Epidermal melanocyte (primary cell): ENCODE measurements at regions not wholly inside any gene's neighbourhood (a gene's known extent, or its start where the extent isn't known, plus 50 kb on each side); places are given as distances from the start of the nearest gene placed in this dataset.

ENCODE experiments used
- DNase-seq: peaks from one replicate; pipeline ENCODE4 v3.0.0; 2011; ENCODE audit warnings: low spot score; ENCODE audit not compliant: insufficient read length

- DNase-seq: no peak
Observed at GRCh38 chr4:151990201-151990600, 229.4 kb upstream of the GATB start.

- no peak for DNase-seq
Observed at GRCh38 chr4:151988591-151988990, 227.8 kb upstream of the GATB start.

GRCh38 chr4:151987606-151988005 is 226.8 kb upstream of the GATB start:
- DNase-seq: no peak

- DNase-seq: no peak
Observed at GRCh38 chr4:151983854-151984253, 223.0 kb upstream of the GATB start.

GRCh38 chr4:151979819-151980218 is 219.0 kb upstream of the GATB start:
- DNase-seq: no peak

GRCh38 chr4:151968643-151969042 is 207.8 kb upstream of the GATB start:
- no peak for DNase-seq

- DNase-seq: no peak
Observed at GRCh38 chr4:151967074-151967473, 206.3 kb upstream of the GATB start.

- no peak for DNase-seq
Observed at GRCh38 chr4:151962138-151962823, 201.5 kb upstream of the GATB start.

- DNase-seq: no peak
Observed at GRCh38 chr4:151961456-151961855, 200.6 kb upstream of the GATB start.

GRCh38 chr4:151960449-151961230 is 199.8 kb upstream of the GATB start:
- DNase-seq: no peak

GRCh38 chr4:151957153-151957552 is 196.3 kb upstream of the GATB start:
- DNase-seq: no peak

GRCh38 chr4:151955721-151956380 is 195.0 kb upstream of the GATB start:
- no peak for DNase-seq

- DNase-seq: no peak
Observed at GRCh38 chr4:151953795-151954372, 193.1 kb upstream of the GATB start.

GRCh38 chr4:151953312-151953711 is 192.5 kb upstream of the GATB start:
- DNase-seq: no peak

GRCh38 chr4:151952711-151953254 is 192.0 kb upstream of the GATB start:
- DNase-seq: no peak

- DNase-seq: no peak
Observed at GRCh38 chr4:151952137-151952536, 191.3 kb upstream of the GATB start.

GRCh38 chr4:151951671-151952050 is 190.9 kb upstream of the GATB start:
- no peak for DNase-seq

GRCh38 chr4:151950993-151951670 is 190.3 kb upstream of the GATB start:
- DNase-seq: no peak

GRCh38 chr4:151948351-151949016 is 187.7 kb upstream of the GATB start:
- DNase-seq: no peak

- DNase-seq: no peak
Observed at GRCh38 chr4:151946718-151947117, 185.9 kb upstream of the GATB start.

GRCh38 chr4:151942971-151943370 is 182.2 kb upstream of the GATB start:
- DNase-seq: no peak
